ENCODE measurements at regions not wholly inside any gene's neighbourhood (a gene's known extent, or its start where the extent isn't known, plus 50 kb on each side); places are given as distances from the start of the nearest gene placed in this dataset.
"Not testable (repeated sequence)": the region's sequence is repeated elsewhere in the genome, so short reads cannot be mapped to it uniquely, and the experiment has no call there.

DNA sequence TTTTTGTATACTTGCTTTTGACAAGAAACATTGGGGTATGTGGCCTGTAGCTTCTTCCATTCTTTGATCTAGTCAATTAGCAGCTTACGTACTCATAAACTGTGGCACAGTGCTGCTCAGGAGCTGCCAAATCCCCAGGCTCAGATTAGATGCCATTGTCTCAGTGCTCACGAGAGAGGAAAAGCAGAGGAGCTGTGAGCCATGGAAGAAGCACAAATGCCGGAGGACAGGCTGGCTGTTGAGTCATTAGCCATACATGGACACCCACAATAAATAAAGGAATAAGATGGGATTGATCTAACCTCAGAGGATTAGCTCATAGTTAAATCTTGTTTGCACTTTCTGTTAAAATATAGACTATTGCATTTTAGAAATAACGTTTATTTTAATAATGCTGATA lies 121.7 kb downstream of the POSTN start:
- no peak for DNase-seq
- intact Hi-C loops (cut with DNase I), result no loop called here
- peak in 1 of 2 donors; percentile 61 for ATAC-seq

DNA sequence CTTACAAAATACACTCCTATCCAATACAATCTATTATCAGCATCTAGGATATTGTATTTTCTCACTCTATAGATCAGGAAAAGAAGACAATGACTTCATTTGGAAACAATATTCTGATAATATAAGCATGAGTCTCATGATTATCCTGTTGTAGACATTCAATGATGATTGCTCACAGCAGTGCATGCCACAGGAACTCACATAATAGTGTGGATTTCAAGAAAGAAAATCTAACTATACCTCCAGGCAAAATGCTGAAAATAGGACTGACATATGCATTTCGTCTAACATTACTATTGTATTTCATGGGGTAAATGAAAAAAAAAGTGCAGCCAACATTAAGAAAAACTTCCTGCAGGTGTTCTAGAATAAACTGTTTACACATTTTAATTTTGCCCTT lies 122.6 kb downstream of the POSTN start:
- ATAC-seq (no peak), DNase-seq (no peak)
- intact Hi-C loops (cut with DNase I), result no loop called here

DNA sequence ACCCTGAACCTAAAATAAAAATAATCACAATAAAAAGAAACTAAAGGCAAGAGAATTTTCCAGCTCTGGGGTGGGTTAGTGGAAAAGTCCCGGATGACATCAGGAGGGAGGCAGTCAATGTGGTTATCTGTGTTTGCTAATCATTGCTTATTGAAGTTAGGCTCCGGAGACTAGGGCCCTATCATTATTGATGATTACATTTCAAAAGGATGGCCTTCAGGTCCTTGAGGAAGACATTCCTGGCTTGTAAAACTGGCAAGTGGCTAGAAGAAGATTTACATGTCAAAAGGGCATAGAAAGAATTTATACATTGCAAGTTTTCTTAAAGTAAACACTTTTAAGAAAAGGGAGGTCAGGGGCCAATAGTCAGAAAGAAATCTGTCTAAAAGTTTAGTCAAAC lies 123.4 kb downstream of the POSTN start:
- ATAC-seq, result no peak
- intact Hi-C loops (cut with DNase I), result no loop called here
- no peak for DNase-seq

DNA sequence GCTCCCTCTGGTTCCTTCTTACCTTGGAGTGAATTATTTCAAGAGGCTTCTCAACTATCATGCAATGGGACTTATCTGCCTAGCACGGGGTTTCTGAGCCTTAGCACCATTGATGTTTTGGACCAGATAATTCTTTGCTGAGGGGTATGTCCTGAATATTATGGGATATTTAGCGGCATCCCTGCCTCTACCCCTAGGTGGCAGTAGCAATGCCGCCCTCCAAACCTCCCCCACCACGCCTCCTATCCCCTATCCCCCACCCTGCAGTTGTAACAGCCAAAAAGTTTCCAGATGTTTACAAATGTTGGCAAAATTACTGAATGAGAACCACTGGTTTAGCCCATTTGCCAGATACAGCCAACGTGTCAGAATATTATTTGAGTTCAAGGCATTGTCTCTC lies 125.5 kb downstream of the POSTN start:
- DNase-seq (no peak), ATAC-seq (no peak)
- intact Hi-C loops (cut with DNase I), result no loop called here

DNA sequence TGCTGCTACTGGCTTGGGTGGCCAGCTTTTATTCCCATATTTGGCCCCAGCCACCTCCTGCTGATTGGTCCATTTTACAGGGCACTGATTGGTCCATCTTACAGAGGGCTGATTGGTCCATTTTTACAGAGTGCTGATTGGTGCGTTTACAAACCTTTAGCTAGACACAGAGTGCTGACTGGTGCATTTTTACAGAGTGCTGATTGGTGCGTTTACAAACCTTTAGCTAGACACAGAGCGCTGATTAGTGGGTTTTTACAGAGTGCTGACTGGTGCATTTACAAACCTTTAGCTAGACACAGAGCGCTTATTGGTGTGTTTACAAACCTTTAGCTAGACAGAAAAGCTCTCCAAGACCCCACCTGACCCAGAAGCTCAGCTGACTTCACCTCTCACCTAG lies 126.3 kb downstream of the POSTN start:
- ATAC-seq; intact Hi-C loops (cut with DNase I): not testable (repeated sequence)

DNA sequence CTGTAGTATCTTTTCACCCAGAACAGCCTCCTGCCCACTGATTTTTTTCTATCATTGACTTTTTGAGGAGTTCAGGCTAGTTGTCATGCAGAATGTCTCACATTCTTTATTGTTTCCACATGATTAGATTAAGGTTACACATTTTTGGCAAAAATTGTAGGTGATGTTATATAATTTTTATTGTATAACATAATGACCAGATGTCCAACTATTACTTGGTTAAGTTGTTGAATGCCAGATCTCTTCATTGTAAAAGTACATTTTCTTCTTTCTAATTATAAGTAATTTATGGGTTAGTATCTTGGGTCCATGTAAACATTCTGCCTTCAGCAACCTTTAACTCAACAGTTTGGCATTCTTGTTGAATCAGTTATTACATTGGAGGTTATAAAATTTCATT lies 138.4 kb downstream of the POSTN start:
- DNase-seq (no peak), ATAC-seq (no peak)
- intact Hi-C loops (cut with DNase I), result no loop called here

More for the DNA sequence above, 126.3 kb downstream of the POSTN start:
- not testable (repeated sequence) for DNase-seq

DNA sequence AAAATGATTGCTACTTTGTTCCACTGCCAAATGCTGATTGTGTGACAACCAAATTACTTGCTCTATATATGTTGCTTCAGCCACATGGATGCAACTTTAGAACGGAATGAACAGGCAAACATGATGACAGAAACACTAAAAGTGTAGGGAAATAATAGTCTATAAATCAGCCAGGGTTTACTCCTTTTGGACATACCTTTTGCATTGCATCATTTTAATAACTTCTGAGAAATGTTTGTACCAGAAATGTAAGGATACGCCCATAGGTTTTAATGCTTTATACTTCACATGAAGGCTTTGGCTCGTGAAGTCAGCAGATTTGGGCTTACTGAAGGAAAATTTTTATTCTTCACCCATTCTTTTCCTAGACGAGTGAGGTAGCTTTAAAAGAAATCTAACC lies 141.0 kb downstream of the POSTN start:
- intact Hi-C loops (cut with DNase I), result no loop called here
- no peak for DNase-seq
- no peak for ATAC-seq

DNA sequence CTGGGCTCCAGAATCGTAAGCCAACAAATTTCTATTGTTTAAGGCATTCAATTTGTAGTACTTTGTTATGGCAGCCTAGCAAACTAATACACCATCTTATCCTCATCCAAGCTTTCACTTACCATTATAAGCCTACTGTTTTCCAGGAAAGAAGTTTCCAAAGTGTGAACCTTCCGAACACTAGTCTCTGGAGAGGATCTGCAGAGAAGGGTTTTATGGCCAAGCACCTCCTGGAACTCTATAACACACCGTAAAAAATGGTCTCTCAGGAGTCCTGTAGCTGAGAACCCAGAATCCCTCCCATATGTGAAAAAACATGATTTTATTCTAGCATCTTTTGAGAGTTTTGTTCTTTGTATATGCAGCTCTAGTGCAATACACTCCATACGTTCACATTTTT lies 142.1 kb downstream of the POSTN start:
- intact Hi-C loops (cut with DNase I), result no loop called here
- no peak for ATAC-seq

DNA sequence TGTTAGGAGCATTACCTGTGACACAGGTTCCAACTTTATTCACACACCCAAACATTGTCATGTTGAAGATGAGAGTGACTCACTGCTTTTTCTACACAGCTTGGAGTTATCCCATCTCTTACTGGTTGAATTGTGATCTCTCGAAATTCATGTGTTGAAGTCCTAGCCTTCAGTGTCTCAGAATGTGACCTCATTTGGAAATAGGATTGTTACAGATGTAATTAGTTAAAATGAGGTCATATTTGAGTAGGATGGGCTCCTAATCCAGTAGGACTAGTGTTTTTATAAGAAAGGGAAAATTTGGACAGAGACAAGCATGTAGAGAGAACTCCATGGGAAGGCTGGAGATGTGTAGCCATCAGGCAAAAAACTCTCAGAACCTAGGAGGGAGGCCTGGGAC lies 142.5 kb downstream of the POSTN start:
- ATAC-seq, result no peak
- no peak for DNase-seq
- intact Hi-C loops (cut with DNase I), result no loop called here

More for the DNA sequence above, 142.1 kb downstream of the POSTN start:
- no peak for DNase-seq

DNA sequence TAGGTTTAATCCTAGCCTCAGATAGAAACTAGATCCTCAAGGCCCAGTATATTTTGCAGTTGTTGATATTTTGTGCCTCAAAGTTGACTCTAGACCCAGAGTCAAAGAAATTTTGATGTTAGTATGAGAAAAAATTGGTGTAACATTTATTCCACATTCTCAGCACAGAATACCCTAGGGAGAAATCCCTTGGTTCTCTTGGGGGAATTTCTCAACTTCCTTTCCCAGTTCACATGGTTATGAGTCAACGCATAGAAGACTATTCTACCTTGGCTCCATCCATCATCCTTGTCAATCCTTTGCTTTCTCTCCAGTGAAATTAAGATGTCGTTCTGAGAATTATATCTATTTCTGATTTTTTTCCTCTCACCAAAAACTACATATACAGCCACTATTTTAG lies 145.3 kb downstream of the POSTN start:
- DNase-seq, result no peak
- intact Hi-C loops (cut with DNase I), result no loop called here
- no peak for ATAC-seq

DNA sequence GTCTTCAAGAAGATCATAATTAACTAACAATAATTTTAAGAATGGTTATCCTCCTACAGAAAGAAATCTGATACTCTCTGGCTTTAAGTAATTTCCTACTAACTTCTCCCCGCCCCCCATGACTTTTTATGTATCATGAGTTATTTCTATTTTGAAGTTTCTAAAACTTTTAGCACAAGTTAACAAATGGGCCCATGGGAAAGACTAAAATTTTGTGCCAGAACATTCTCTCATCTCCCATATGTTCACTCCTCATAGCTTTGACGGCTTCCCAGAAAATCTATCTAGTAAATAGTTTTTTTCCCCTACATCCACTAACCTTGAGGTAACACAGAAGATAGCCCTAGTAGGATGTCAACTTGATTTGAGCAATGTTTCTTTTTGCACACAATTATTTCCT lies 148.3 kb downstream of the POSTN start:
- ATAC-seq (no peak), DNase-seq (no peak)
- intact Hi-C loops (cut with DNase I), result no loop called here

DNA sequence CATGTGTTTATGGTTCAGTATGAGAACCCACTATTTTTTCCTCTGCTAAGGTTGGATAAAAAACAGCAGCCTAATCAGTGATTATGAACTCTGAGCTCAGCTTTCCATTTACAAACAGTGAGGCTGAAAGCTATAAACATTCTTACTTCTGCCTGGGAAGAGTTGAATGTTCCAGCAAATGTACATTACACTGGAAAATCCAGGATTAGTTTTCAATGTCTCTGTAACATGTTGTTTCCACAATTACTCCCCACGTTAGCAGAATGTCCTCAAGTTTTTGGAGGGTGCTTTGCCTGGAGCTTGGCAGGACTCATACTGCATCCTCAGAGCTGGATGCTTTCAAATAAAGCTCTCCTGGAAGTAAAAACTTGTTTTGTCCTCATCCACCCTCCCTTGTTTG lies 150.4 kb downstream of the POSTN start:
- DNase-seq (no peak), ATAC-seq (no peak)
- intact Hi-C loops (cut with DNase I), result no loop called here

DNA sequence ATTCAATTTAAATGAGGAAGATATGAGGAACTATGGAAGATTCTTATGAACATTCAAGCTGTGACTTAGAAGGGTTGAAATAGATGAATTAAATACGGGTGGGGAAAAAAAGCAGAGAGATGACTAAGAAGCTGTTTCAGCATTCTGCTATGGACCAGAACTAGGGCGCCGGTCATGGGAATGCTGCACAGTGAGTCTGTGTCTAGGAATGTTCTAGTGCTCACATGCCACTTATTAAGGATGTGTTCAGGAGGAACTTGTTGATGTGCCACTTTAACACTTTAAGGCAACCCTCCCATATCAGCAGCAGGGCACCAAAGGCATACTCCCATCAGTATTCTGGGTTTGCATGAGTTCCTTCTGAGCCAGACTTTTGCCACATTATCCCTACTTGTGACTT lies 152.1 kb downstream of the POSTN start:
- intact Hi-C loops (cut with DNase I), result no loop called here
- ATAC-seq, result peak; percentile 63 to 94
- peak; percentile 19 for DNase-seq

DNA sequence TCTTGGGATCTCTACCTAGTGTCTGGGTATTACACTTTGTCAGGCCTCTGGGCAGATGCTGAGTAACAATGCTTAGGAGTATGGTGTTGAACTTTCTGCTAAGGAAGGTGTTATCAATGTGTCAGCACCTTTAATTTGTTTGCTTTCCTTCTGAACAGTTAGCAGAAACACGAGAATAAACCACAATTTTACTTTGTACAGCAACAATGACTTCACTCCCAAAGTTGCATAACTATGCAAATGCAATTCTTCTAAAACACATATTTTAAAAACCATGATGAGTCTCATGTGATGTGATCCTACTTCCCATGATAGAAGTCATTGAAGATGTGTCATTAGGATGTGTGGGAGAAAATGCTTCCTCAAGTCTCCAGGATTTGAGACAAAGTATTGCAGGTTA lies 155.0 kb downstream of the POSTN start:
- ATAC-seq (no peak), DNase-seq (no peak)
- intact Hi-C loops (cut with DNase I), result no loop called here

DNA sequence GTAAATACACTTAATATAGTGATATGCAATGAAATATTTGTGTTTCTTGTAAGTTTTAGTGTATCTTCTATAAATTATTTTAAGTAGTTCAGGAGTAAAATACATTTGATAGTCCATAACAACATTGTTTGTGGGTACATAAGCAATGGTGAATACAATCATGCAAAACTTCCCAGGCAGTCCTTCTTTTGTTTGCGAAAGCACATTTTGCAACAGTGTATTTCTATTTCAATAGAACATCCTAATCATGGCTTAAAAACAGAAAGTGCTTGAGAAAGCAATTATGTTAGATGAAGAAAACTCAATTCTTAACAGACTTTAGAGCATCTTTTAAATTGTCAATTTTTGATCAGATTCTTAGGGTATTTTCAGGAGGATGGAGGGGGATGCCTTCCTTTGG lies 155.6 kb downstream of the POSTN start:
- intact Hi-C loops (cut with DNase I), result no loop called here
- no peak for ATAC-seq

DNA sequence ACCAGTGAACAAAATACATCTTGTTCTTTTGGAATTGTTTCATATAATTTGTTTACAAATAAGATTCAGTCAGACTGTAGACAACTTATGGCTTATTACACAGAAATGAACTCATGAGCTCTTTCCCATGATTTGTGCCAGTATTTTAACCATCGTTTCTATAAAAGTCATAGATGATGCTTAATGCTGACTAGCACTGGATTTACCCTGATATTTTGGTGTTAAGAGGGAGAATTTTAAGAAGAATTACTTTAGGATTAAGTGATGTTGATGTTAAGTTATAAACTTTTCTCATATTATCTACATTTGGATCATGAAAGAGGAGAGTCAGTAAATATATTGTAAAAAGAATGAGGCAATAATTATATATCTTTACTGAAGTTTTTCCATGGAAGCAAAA lies 162.7 kb downstream of the POSTN start:
- intact Hi-C loops (cut with DNase I), result no loop called here
- no peak for ATAC-seq
- no peak for DNase-seq

More for the DNA sequence above, 155.6 kb downstream of the POSTN start:
- DNase-seq, result no peak

DNA sequence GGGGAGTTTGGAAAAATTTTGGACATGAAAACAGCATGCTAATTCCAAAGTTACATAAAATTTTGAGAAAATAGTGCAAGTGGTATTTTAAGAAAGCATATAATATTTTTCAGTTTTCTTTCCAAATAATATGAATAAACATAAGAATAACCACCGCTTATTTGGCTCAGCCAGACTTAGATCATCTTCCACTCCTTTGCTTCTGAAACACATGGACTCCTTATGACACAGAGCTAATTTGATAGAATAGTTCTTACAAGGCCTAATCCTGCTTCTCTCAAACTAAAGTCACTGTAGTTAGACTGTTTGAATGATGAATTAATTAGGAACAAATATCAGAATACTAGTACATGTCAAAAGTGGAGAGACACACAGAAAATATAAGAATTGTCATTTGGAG lies 165.5 kb downstream of the POSTN start:
- intact Hi-C loops (cut with DNase I), result no loop called here
- DNase-seq (no peak), ATAC-seq (no peak)

DNA sequence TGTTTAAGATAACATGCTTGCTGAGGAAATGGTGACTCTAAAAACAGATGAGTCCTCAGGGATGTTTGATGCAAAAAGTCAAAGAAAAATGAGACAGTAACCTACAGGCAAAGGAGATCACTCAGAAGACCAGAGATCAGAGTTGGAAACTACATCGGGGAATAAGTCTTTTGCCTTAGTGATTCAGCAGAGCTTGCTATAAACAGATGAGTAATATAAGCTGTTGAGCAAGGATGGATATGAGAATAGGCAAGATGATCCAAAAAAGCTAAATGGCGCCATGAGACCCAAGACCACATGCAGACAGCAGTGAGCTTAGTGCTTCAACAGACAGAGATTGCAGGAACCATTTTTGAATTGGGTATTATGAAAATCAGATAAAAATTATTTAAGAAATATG lies 168.6 kb downstream of the POSTN start:
- ATAC-seq (no peak), DNase-seq (no peak)
- intact Hi-C loops (cut with DNase I), result no loop called here

DNA sequence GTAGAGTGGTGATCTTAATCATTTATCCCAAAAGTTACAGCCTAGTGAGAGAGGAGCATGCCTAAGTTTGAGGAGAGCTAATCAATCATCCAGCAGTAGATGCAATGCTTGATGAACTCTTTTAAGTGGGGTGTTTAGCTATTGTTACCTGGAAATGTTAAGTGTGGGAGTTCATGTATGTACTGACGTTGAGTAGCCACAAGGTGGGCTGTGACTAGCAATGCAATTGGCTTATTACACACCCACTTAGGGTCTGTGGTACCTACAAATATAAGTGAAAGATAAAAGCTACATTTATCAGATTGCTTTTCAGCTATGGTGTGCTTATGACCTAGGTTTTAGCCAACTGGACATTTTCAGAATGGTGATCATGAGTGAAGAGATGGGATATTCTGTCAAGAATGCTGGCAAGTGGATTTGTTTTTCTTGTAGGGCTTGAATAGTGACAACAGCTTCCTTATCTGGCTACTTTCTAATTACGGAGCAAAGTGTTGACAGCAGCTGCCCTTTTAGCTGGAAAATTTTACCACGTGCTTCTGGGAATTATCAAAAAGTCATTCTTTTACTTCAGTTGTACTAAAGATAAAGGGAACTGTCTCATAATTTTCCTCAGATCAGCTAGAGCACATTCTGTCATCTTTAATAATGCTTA lies 170.6 kb downstream of the POSTN start:
- DNase-seq (no peak), ATAC-seq (peak; percentile 79 to 87)
- intact Hi-C loops (cut with DNase I), result no loop called here

DNA sequence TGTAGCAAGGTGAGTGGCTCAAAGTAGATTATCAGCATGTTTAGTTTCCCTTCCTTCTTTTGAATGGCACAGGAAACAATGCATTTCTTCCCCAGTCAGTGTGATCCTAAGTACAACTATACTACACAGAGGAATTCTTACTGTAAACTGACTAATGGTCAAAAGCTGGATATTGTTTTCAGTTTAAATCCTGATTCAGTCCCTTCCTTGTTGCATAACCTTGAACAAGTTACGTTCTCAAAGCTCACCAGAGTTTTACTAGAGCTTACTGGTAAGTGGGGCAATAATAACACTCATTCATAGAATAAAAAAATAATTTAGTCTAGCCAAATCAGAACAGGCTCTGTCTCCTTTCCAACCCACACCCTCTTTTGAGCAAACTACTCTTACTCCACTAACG lies 180.1 kb downstream of the POSTN start:
- intact Hi-C loops (cut with DNase I), result no loop called here

DNA sequence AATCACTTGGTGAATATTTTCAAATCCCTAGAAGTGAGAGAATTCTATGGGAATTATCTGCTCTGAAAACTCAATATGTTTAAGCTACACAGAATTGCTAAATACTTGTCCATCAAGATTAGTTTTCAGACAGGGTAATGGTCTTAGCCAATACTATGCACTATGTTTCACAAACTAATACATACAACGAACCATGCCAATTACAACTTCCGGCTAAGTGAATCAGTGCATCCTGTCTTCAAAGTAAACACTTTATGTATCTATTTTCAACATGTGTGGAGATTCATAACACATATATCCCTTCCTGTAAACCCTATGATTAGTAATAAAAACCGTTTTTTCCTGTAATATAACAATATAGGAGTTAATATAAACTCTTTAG lies 181.5 kb downstream of the POSTN start:
- DNase-seq (no peak), ATAC-seq (no peak)
- intact Hi-C loops (cut with DNase I), result no loop called here

More for the DNA sequence above, 180.1 kb downstream of the POSTN start:
- ATAC-seq, result no peak
- no peak for DNase-seq

Measured in left cardiac atrium (tissue), 4 donors.